Kidney tubule cell (primary cell): ENCODE measurements at regions not wholly inside any gene's neighbourhood (a gene's known extent, or its start where the extent isn't known, plus 50 kb on each side); places are given as distances from the start of the nearest gene placed in this dataset.

ENCODE experiments used
- DNase-seq: peaks from one replicate; pipeline ENCODE4 v3.0.0-alpha.2; 2018; ENCODE audit warnings: low spot score

- no peak for DNase-seq
Observed at GRCh38 chr18:21162786-21163185, 51.2 kb upstream of the ROCK1 start.

- peak; percentile 48 for DNase-seq
Observed at GRCh38 chr18:21163647-21164547, 52.3 kb upstream of the ROCK1 start.

GRCh38 chr18:21164548-21165095 is 53.0 kb upstream of the ROCK1 start:
- no peak for DNase-seq

- peak; percentile 52 for DNase-seq
Observed at GRCh38 chr18:21167641-21168377, 56.2 kb upstream of the ROCK1 start.

GRCh38 chr18:21168880-21169279 is 57.3 kb upstream of the ROCK1 start:
- DNase-seq = no peak

GRCh38 chr18:21177822-21178221 is 64.2 kb upstream of the GREB1L start:
- no peak for DNase-seq

GRCh38 chr18:21179590-21180220 is 62.3 kb upstream of the GREB1L start:
- DNase-seq = peak; percentile 60

GRCh38 chr18:21180588-21180987 is 61.4 kb upstream of the GREB1L start:
- DNase-seq = no peak

GRCh38 chr18:21181766-21182165 is 60.3 kb upstream of the GREB1L start:
- no peak for DNase-seq

GRCh38 chr18:21183670-21184069 is 58.4 kb upstream of the GREB1L start:
- peak; percentile 68 for DNase-seq

GRCh38 chr18:21184396-21184996 is 57.5 kb upstream of the GREB1L start:
- DNase-seq = no peak

GRCh38 chr18:21187886-21188285 is 54.1 kb upstream of the GREB1L start:
- no peak for DNase-seq

GRCh38 chr18:21191596-21192307 is 50.3 kb upstream of the GREB1L start:
- DNase-seq = peak; percentile 58
